ENCODE measurements at regions not wholly inside any gene's neighbourhood (a gene's known extent, or its start where the extent isn't known, plus 50 kb on each side); places are given as distances from the start of the nearest gene placed in this dataset.
"Not testable (repeated sequence)": the region's sequence is repeated elsewhere in the genome, so short reads cannot be mapped to it uniquely, and the experiment has no call there.

- Histone ChIP-seq H3K36me3 (ENCODE audit: insufficient read depth, low read length) (no peaks in the 10 kb centered on the region), H3K27me3 (ENCODE audit: insufficient read depth, low read length) (no peaks in the 10 kb centered on the region), H3K27ac (ENCODE audit: low read depth, low read length) (no peak overlapping the region), H3K4me3 (ENCODE audit: low read depth, low read length) (no peak overlapping the region), H3K4me1 (ENCODE audit: control insufficient read depth, insufficient read depth, low read length, unreplicated experiment) (peaks cover 23% of the 10 kb centered on the region), H3K79me2 (ENCODE audit: control insufficient read depth, insufficient read depth, low read length, unreplicated experiment) (no peaks in the 10 kb centered on the region), H2AFZ (ENCODE audit: low read length, unreplicated experiment) (no peak overlapping the region)
Observed at GRCh38 chr15:31433091-31433490, 106.5 kb downstream of the KLF13 start.

DNA sequence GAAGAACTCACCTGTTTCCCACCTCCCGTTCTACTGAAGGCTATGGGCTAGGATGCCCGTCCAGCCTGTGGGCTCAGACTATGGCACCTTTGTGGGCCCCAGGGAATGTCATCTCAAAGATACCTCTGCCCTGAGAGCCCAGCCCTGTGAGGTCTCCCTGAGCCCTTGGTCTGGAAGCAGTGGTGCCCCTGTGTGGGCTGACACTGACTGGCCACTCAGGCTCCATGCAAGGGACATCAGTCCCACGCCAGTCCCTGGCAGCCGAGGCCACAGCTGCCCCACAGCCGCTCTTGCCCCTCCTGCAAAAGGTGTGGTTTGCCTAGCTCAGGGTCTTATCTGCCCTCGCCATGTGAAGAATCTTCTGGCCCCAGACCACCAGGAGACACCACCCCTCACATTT lies 106.9 kb downstream of the KLF13 start:
- no peak overlapping the region for H2AFZ ChIP-seq (ENCODE audit: low read length, unreplicated experiment)
- H3K4me3 ChIP-seq (ENCODE audit: low read depth, low read length): no peak overlapping the region
- no peaks in the 10 kb centered on the region for H3K27me3 ChIP-seq (ENCODE audit: insufficient read depth, low read length)
- no peaks in the 10 kb centered on the region for H3K36me3 ChIP-seq (ENCODE audit: insufficient read depth, low read length)
- H3K79me2 ChIP-seq (ENCODE audit: control insufficient read depth, insufficient read depth, low read length, unreplicated experiment): no peaks in the 10 kb centered on the region
- H3K4me1 ChIP-seq (ENCODE audit: control insufficient read depth, insufficient read depth, low read length, unreplicated experiment): peaks cover 23% of the 10 kb centered on the region
- H3K27ac ChIP-seq (ENCODE audit: low read depth, low read length): peak overlapping the region; percentile 89; the same call in 1 of the 2 replicates

DNA sequence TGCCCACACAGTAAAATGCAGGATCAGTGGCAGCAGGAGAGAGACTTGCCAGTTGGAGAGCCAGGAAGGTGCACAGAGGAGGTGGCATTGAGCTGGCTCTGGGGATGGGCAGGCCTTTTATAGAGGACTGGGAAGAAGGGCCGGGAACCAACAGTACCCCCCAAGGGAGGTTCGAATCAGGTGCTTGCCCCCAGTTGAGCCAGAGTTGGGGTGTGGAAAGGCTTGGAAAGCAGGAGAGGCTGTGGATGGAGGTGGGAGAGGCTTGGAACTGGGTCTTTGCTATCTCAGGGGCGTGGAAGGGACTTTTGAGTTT lies 107.6 kb downstream of the KLF13 start:
- Histone ChIP-seq H3K4me3 (ENCODE audit: low read depth, low read length) (no peak overlapping the region), H3K79me2 (ENCODE audit: control insufficient read depth, insufficient read depth, low read length, unreplicated experiment) (no peaks in the 10 kb centered on the region), H2AFZ (ENCODE audit: low read length, unreplicated experiment) (peak overlapping the region; percentile 49), H3K36me3 (ENCODE audit: insufficient read depth, low read length) (no peaks in the 10 kb centered on the region), H3K4me1 (ENCODE audit: control insufficient read depth, insufficient read depth, low read length, unreplicated experiment) (peaks cover 23% of the 10 kb centered on the region), H3K27me3 (ENCODE audit: insufficient read depth, low read length) (no peaks in the 10 kb centered on the region), H3K27ac (ENCODE audit: low read depth, low read length) (peak overlapping the region; percentile 89)

- Histone ChIP-seq H2AFZ (ENCODE audit: low read length, unreplicated experiment) (peak overlapping the region; percentile 65), H3K4me1 (ENCODE audit: control insufficient read depth, insufficient read depth, low read length, unreplicated experiment) (peaks cover 23% of the 10 kb centered on the region), H3K27ac (ENCODE audit: low read depth, low read length) (peak overlapping the region; percentile 89), H3K27me3 (ENCODE audit: insufficient read depth, low read length) (no peaks in the 10 kb centered on the region), H3K36me3 (ENCODE audit: insufficient read depth, low read length) (no peaks in the 10 kb centered on the region), H3K79me2 (ENCODE audit: control insufficient read depth, insufficient read depth, low read length, unreplicated experiment) (no peaks in the 10 kb centered on the region), H3K4me3 (ENCODE audit: low read depth, low read length) (peak overlapping the region; percentile 51)
Observed at GRCh38 chr15:31434588-31435260, 108.1 kb downstream of the KLF13 start.

DNA sequence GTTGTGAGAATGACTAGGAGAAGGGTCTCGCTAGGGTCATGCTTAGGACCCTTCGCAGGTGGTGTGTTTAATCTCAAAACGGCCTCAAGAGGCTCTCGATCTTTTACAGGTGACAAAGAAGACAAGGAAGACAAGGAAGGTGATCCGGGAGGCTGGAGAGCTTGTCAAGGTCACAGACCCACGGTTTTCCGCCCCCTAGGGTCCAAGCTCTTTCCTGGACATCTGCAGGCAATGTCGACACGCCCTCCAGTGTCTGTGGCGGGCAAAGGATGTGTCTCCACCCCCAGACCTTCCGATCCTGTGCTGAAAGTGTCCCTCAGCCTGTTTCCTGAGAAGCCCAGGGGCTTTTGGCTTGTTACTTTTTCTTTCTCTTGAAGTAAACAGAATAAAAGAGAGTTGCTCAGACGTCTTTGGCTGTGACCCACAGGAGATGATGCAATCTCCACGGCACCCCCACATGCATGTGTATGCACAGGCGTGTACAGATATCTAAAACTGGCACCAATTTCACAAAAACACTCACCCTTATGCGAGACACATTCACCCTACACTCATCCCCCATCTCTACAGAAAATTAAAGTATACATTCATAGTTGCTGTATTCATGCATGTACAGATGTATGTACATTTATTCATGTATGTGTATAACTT lies 108.8 kb downstream of the KLF13 start:
- peak overlapping the region; percentile 89 for H3K27ac ChIP-seq (ENCODE audit: low read depth, low read length)
- no peaks in the 10 kb centered on the region for H3K27me3 ChIP-seq (ENCODE audit: insufficient read depth, low read length)
- H3K4me3 ChIP-seq (ENCODE audit: low read depth, low read length): peak overlapping the region; percentile 51
- H2AFZ ChIP-seq (ENCODE audit: low read length, unreplicated experiment): peak overlapping the region; percentile 65
- no peaks in the 10 kb centered on the region for H3K79me2 ChIP-seq (ENCODE audit: control insufficient read depth, insufficient read depth, low read length, unreplicated experiment)
- H3K36me3 ChIP-seq (ENCODE audit: insufficient read depth, low read length): no peaks in the 10 kb centered on the region
- H3K4me1 ChIP-seq (ENCODE audit: control insufficient read depth, insufficient read depth, low read length, unreplicated experiment): peaks cover 25% of the 10 kb centered on the region

GRCh38 chr15:31435912-31436628 lies 109.4 kb downstream of the KLF13 start:
- H3K27me3 ChIP-seq (ENCODE audit: insufficient read depth, low read length): no peaks in the 10 kb centered on the region
- H3K4me1 ChIP-seq (ENCODE audit: control insufficient read depth, insufficient read depth, low read length, unreplicated experiment): peaks cover 29% of the 10 kb centered on the region
- H2AFZ ChIP-seq (ENCODE audit: low read length, unreplicated experiment): no peak overlapping the region
- H3K36me3 ChIP-seq (ENCODE audit: insufficient read depth, low read length): no peaks in the 10 kb centered on the region
- H3K4me3 ChIP-seq (ENCODE audit: low read depth, low read length): peak overlapping the region; percentile 15
- H3K27ac ChIP-seq (ENCODE audit: low read depth, low read length): peak overlapping the region; percentile 89
- H3K79me2 ChIP-seq (ENCODE audit: control insufficient read depth, insufficient read depth, low read length, unreplicated experiment): no peaks in the 10 kb centered on the region

DNA sequence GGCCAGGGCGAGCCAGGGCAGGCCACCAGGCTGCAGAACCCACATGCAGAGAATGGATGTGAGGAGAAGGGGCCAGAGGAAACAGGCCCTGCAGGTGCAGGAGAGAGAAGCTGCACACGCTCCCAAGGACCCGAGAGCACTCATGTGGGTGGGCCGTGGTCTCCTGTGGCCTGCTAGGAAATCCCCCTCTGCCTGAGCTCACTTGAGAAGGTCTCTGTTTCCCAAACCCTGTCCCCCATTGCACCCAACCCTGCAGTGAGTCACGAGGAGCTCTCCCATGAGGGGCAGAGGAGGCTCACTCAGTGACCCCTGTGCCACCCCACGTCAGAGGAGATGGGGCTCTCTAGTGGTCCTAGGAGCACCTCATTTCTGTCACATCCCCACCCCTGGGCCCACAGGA lies 111.1 kb downstream of the KLF13 start:
- Histone ChIP-seq H2AFZ (ENCODE audit: low read length, unreplicated experiment) (no peak overlapping the region), H3K36me3 (ENCODE audit: insufficient read depth, low read length) (no peaks in the 10 kb centered on the region), H3K27me3 (ENCODE audit: insufficient read depth, low read length) (no peaks in the 10 kb centered on the region), H3K4me3 (ENCODE audit: low read depth, low read length) (no peak overlapping the region), H3K79me2 (ENCODE audit: control insufficient read depth, insufficient read depth, low read length, unreplicated experiment) (no peaks in the 10 kb centered on the region), H3K27ac (ENCODE audit: low read depth, low read length) (no peak overlapping the region), H3K4me1 (ENCODE audit: control insufficient read depth, insufficient read depth, low read length, unreplicated experiment) (peaks cover 44% of the 10 kb centered on the region)

DNA sequence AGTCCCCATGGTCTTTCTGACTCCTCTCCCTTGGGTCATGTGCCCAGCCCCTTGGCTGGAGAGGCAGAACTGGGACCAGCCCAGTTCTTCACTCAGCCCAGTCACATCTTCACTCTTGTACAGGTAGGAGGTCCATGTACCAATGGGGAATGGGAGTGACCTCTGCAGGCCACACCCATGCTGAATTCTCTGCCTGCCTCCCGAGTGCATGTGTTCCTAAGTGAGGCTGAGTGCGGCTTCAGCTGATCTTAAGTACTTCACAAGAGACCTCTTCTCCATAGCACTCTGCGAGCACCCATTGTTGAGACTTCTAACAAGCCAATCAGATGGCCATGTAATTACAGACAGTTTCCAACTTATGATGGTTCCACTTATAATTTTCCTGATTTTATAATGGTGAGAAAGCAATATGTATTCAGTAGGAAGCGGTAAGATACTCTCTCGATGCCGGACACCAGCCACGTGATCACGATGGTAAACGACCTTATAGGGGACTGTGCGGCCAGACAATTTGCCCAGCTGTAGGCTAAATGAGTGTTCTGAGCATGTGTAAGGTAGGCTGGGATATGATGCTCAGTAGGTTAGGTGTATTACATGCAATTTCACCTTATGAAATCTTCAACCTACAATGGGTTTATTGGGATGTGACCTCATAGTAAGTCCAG lies 112.1 kb downstream of the KLF13 start:
- Histone ChIP-seq H3K27me3 (ENCODE audit: insufficient read depth, low read length) (no peaks in the 10 kb centered on the region), H2AFZ (ENCODE audit: low read length, unreplicated experiment) (no peak overlapping the region), H3K36me3 (ENCODE audit: insufficient read depth, low read length) (no peaks in the 10 kb centered on the region), H3K4me1 (ENCODE audit: control insufficient read depth, insufficient read depth, low read length, unreplicated experiment) (peaks cover 48% of the 10 kb centered on the region), H3K79me2 (ENCODE audit: control insufficient read depth, insufficient read depth, low read length, unreplicated experiment) (no peaks in the 10 kb centered on the region), H3K4me3 (ENCODE audit: low read depth, low read length) (no peak overlapping the region), H3K27ac (ENCODE audit: low read depth, low read length) (no peak overlapping the region)

DNA sequence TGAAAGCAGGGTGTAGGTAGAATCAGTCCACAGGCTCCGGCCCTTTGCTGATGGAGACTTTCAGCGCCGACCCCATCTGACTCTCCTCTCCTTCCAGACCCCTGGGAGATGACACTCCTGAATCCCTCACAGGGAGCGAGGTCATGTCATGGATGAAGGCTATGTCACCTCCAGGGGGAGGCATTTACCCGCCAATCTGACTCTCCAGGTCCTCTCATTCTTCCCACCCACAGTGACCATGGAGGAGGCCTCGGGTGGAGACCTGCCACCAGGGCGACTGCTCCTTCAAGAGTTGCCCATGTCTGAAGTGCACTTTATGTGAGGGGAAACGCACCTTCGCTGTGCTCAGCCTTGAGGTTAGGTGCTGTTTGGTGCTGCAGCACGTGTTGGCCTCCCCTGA lies 112.7 kb downstream of the KLF13 start:
- no peak overlapping the region for H3K27ac ChIP-seq (ENCODE audit: low read depth, low read length)
- H3K4me1 ChIP-seq (ENCODE audit: control insufficient read depth, insufficient read depth, low read length, unreplicated experiment): peaks cover 48% of the 10 kb centered on the region
- no peak overlapping the region for H3K4me3 ChIP-seq (ENCODE audit: low read depth, low read length)

DNA sequence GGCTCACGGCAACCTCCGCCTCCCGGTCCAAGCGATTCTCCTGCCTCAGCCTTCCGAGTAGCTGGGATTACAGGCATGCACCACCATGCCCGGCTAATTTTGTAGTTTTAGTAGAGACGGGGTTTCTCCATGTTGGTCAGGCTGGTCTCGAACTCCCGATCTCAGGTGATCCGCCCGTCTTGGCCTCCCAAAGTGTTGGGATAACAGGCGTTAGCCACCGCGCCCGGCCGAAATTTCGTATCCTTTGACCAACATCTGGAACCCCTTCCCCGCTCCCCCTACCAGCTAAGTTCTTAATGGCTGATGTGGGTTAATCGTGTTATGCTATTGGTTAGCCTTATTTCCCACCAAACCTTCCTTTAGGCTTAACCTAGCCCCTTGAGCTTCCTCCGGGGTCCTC lies 113.6 kb downstream of the KLF13 start:
- H3K4me3 ChIP-seq (ENCODE audit: low read depth, low read length): peak overlapping the region; percentile 79
- peaks cover 40% of the 10 kb centered on the region for H3K4me1 ChIP-seq (ENCODE audit: control insufficient read depth, insufficient read depth, low read length, unreplicated experiment)
- H2AFZ ChIP-seq (ENCODE audit: low read length, unreplicated experiment): peak overlapping the region; percentile 42

More for the DNA sequence above, 112.7 kb downstream of the KLF13 start:
- Histone ChIP-seq H2AFZ (ENCODE audit: low read length, unreplicated experiment) (no peak overlapping the region), H3K79me2 (ENCODE audit: control insufficient read depth, insufficient read depth, low read length, unreplicated experiment) (no peaks in the 10 kb centered on the region), H3K27me3 (ENCODE audit: insufficient read depth, low read length) (no peaks in the 10 kb centered on the region), H3K36me3 (ENCODE audit: insufficient read depth, low read length) (no peaks in the 10 kb centered on the region)

More for the DNA sequence above, 113.6 kb downstream of the KLF13 start:
- H3K79me2 ChIP-seq (ENCODE audit: control insufficient read depth, insufficient read depth, low read length, unreplicated experiment); H3K36me3 ChIP-seq (ENCODE audit: insufficient read depth, low read length); H3K27me3 ChIP-seq (ENCODE audit: insufficient read depth, low read length): not testable (repeated sequence)
- H3K27ac ChIP-seq (ENCODE audit: low read depth, low read length): peak overlapping the region; percentile 98; the same call in 1 of the 2 replicates
